HG03060 (cell line): ENCODE measurements at regions not wholly inside any gene's neighbourhood (a gene's known extent, or its start where the extent isn't known, plus 50 kb on each side); places are given as distances from the start of the nearest gene placed in this dataset.

Experiments
- ATAC-seq: cut with Tn5 transposase; IDR thresholded peaks from one replicate; pipeline ENCODE4 v1.9.1; 2021; ENCODE audit warnings: low read depth, moderate number of reproducible peaks; ENCODE audit not compliant: unreplicated experiment

GRCh38 chr17:45676695-45677094 lies 107.4 kb upstream of the CRHR1 start:
- ATAC-seq: no peak

GRCh38 chr17:45677770-45678169 lies 106.3 kb upstream of the CRHR1 start:
- no peak for ATAC-seq

GRCh38 chr17:45679426-45679825 lies 104.7 kb upstream of the CRHR1 start:
- ATAC-seq: no peak

- no peak for ATAC-seq
Observed at GRCh38 chr17:45680360-45680759, 103.8 kb upstream of the CRHR1 start.

GRCh38 chr17:45681706-45682105 lies 102.4 kb upstream of the CRHR1 start:
- ATAC-seq: no peak

GRCh38 chr17:45686250-45686649 lies 97.9 kb upstream of the CRHR1 start:
- ATAC-seq: no peak

GRCh38 chr17:45687594-45687993 lies 96.5 kb upstream of the CRHR1 start:
- ATAC-seq: no peak

GRCh38 chr17:45688353-45688752 lies 95.8 kb upstream of the CRHR1 start:
- no peak for ATAC-seq

- no peak for ATAC-seq
Observed at GRCh38 chr17:45688820-45689219, 95.3 kb upstream of the CRHR1 start.

GRCh38 chr17:45689451-45689850 lies 94.7 kb upstream of the CRHR1 start:
- no peak for ATAC-seq

- no peak for ATAC-seq
Observed at GRCh38 chr17:45690625-45691275, 93.4 kb upstream of the CRHR1 start.

GRCh38 chr17:45692661-45693060 lies 91.5 kb upstream of the CRHR1 start:
- ATAC-seq: no peak

GRCh38 chr17:45693792-45694191 lies 90.3 kb upstream of the CRHR1 start:
- ATAC-seq: no peak

- no peak for ATAC-seq
Observed at GRCh38 chr17:45696442-45696841, 87.7 kb upstream of the CRHR1 start.

- ATAC-seq: no peak
Observed at GRCh38 chr17:45697076-45697475, 87.0 kb upstream of the CRHR1 start.

GRCh38 chr17:45700171-45701090 lies 83.7 kb upstream of the CRHR1 start:
- ATAC-seq: no peak

- no peak for ATAC-seq
Observed at GRCh38 chr17:45702666-45703266, 81.4 kb upstream of the CRHR1 start.

- no peak for ATAC-seq
Observed at GRCh38 chr17:45703348-45703747, 80.8 kb upstream of the CRHR1 start.

GRCh38 chr17:45703806-45704205 lies 80.3 kb upstream of the CRHR1 start:
- ATAC-seq: no peak

GRCh38 chr17:45704251-45704650 lies 79.9 kb upstream of the CRHR1 start:
- ATAC-seq: no peak
